GM23248 (cell line): ENCODE measurements at regions not wholly inside any gene's neighbourhood (a gene's known extent, or its start where the extent isn't known, plus 50 kb on each side); places are given as distances from the start of the nearest gene placed in this dataset.
"Not testable (repeated sequence)": the region's sequence is repeated elsewhere in the genome, so short reads cannot be mapped to it uniquely, and the experiment has no call there.

Experiments used
- DNase-seq: peaks from one replicate; pipeline ENCODE4 v3.0.0-alpha.2; 2015
- H2AFZ ChIP-seq: fragments of 200-600 bp; sonication (generic); 2 replicates; pipeline ENCODE4 v1.6.1; 2016; ENCODE audit warnings: antibody characterized with exemption
- H3F3A ChIP-seq: fragments of 200-600 bp; sonication (generic); 2 replicates; pipeline ENCODE4 v1.6.1; 2016; ENCODE audit warnings: mild to moderate bottlenecking, antibody characterized with exemption, mixed run types; ENCODE audit not compliant: insufficient read depth
- H3K27ac ChIP-seq: fragments of 200-600 bp; sonication (generic); 2 replicates; pipeline ENCODE4 v1.5.1; 2016; ENCODE audit warnings: mild to moderate bottlenecking
- H3K27me3 ChIP-seq: fragments of 200-600 bp; sonication (generic); replicated peaks from 2 replicates; pipeline ENCODE4 v1.6.1; 2016; ENCODE audit warnings: mild to moderate bottlenecking; ENCODE audit not compliant: insufficient read depth
- H3K36me3 ChIP-seq: fragments of 200-600 bp; sonication (generic); 2 replicates; pipeline ENCODE4 v1.6.1; 2016; ENCODE audit warnings: low read depth, mild to moderate bottlenecking
- H3K4me1 ChIP-seq: fragments of 200-600 bp; sonication (generic); 2 replicates; pipeline ENCODE4 v1.6.1; 2016; ENCODE audit warnings: mild to moderate bottlenecking; ENCODE audit not compliant: insufficient read depth
- H3K4me2 ChIP-seq: fragments of 200-600 bp; sonication (generic); one replicate; pipeline ENCODE4 v1.6.1; 2016; ENCODE audit warnings: mild to moderate bottlenecking; ENCODE audit not compliant: unreplicated experiment
- H3K4me3 ChIP-seq: fragments of 200-600 bp; sonication (generic); 2 replicates; pipeline ENCODE4 v1.5.1; 2016; ENCODE audit warnings: mild to moderate bottlenecking
- H3K79me2 ChIP-seq: fragments of 200-600 bp; sonication (generic); 2 replicates; pipeline ENCODE4 v1.6.1; 2016; ENCODE audit warnings: mild to moderate bottlenecking; ENCODE audit not compliant: insufficient read depth
- H3K9ac ChIP-seq: fragments of 200-600 bp; sonication (generic); 2 replicates; pipeline ENCODE4 v1.6.1; 2016; ENCODE audit warnings: mild to moderate bottlenecking
- H3K9me2 ChIP-seq: fragments of 200-600 bp; sonication (generic); 2 replicates; pipeline ENCODE4 v1.6.1; 2016; ENCODE audit warnings: mixed run types, mild to moderate bottlenecking, moderate library complexity; ENCODE audit not compliant: insufficient read depth
- H3K9me3 ChIP-seq: fragments of 200-600 bp; sonication (generic); one replicate; pipeline ENCODE4 v1.6.1; 2017; ENCODE audit warnings: low read depth
- H4K20me1 ChIP-seq: fragments of 200-600 bp; sonication (generic); 2 replicates; pipeline ENCODE4 v1.6.0; 2016; ENCODE audit not compliant: insufficient read depth
- EZH2 ChIP-seq: fragments of 200-600 bp; sonication (generic); IDR thresholded peaks from 2 replicates; pipeline ENCODE4 v1.6.1; 2018; ENCODE audit warnings: antibody characterized with exemption, mild to moderate bottlenecking; ENCODE audit not compliant: insufficient read depth, poor library complexity, severe bottlenecking
- EZH2phosphoT487 ChIP-seq: fragments of 200-600 bp; sonication (generic); IDR thresholded peaks from 2 replicates; pipeline ENCODE4 v1.6.1; 2018; ENCODE audit warnings: antibody characterized with exemption, moderate library complexity, mild to moderate bottlenecking, low read depth; ENCODE audit not compliant: insufficient read depth
- WGBS, 2 experiments: methylation state at CpG; one replicate each; pipeline ENCODE4 v1.1.6; 2015 to 2017; ENCODE audit warnings: low lambda C conversion rate in 2 of 2, low coverage in 1 of 2; ENCODE audit errors: missing lambda C conversion rate in 2 of 2; 5-methylcytosine and 5-hydroxymethylcytosine counted together
- in situ Hi-C: fragments of 300-500 bp; cut with MboI; formaldehyde crosslinking; loops from 2 replicates; pipeline ENCODE4 v1.15.0; 2020

DNA sequence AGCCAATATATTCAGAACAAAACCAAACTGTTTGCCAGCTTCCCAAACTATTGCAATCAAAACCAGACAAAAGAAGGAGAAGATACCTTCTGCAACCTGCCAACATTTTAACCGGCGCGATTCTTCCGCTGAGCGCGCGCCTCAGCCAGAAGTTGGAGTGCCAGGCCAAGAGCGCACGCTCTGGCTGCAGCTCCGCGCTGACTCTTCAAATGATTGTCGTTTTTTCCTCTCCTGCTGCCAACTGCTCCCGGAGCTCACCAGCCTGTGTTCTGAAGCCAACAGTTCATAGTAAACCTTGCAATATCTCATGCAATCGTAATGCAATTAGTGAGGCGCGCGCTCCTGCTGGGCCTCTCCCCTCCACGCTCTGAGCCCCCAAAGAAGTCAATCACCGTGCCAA lies 259.7 kb upstream of the MGMT start:
- Histone ChIP-seq H3K79me2 (no peaks in the 10 kb centered on the region), H3K4me1 (no peaks in the 10 kb centered on the region), H3K27ac (no peak overlapping the region), H3K36me3 (no peaks in the 10 kb centered on the region), H3K9ac (no peak overlapping the region), H4K20me1 (no peaks in the 10 kb centered on the region), H3K4me2 (no peak overlapping the region), H3K9me2 (no peaks in the 10 kb centered on the region), H3K27me3 (no peaks in the 10 kb centered on the region), H3F3A (no peaks in the 10 kb centered on the region), H2AFZ (no peak overlapping the region), H3K4me3 (no peak overlapping the region), H3K9me3 (no peaks in the 10 kb centered on the region)
- no peak for DNase-seq
- in situ Hi-C loops, result no loop called here
- 10 to 11% methylated on average over 19 of the region's 19 CpGs for WGBS, 2 experiments
- no peak for TF ChIP-seq EZH2
- no peak for TF ChIP-seq EZH2phosphoT487

DNA sequence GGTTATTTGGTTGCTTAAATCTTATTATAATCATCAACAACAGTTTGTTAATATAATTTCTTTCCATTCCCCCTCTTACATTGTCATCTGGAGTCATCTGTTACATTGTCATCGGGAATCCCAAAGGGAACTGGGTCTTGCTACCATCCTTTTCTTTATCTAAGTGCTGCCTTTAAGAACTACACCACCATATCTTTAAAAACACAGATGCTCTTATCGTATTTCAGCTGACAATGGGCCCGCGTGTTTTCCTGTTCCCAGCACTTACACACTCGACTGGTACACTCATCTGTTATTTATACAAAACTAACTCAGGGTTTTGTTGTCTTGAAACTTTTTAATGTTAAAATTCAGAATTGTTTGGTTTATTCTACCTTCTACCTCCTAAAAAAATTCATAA lies 256.2 kb upstream of the MGMT start:
- TF ChIP-seq EZH2phosphoT487 (no peak), EZH2 (no peak)
- no peaks in the 10 kb centered on the region for H3K9me2 ChIP-seq
- no peaks in the 10 kb centered on the region for H3F3A ChIP-seq
- H3K4me2 ChIP-seq, result no peak overlapping the region
- H3K79me2 ChIP-seq, result no peaks in the 10 kb centered on the region
- no peaks in the 10 kb centered on the region for H3K27me3 ChIP-seq
- no peak overlapping the region for H2AFZ ChIP-seq
- no peak overlapping the region for H3K4me3 ChIP-seq
- H3K27ac ChIP-seq, result no peak overlapping the region
- no peak for DNase-seq
- in situ Hi-C loops, result no loop called here
- no peaks in the 10 kb centered on the region for H3K36me3 ChIP-seq
- no peak overlapping the region for H3K9ac ChIP-seq
- no peaks in the 10 kb centered on the region for H4K20me1 ChIP-seq
- 41 to 47% methylated on average over 5 of the region's 5 CpGs for WGBS, 2 experiments
- H3K4me1 ChIP-seq, result no peaks in the 10 kb centered on the region
- no peaks in the 10 kb centered on the region for H3K9me3 ChIP-seq

- Histone ChIP-seq H3K4me3 (no peak overlapping the region), H4K20me1 (no peaks in the 10 kb centered on the region), H3K27me3 (no peaks in the 10 kb centered on the region), H3K4me2 (no peak overlapping the region), H3K9ac (no peak overlapping the region), H2AFZ (no peak overlapping the region), H3K36me3 (no peaks in the 10 kb centered on the region), H3K27ac (no peak overlapping the region), H3K4me1 (no peaks in the 10 kb centered on the region), H3K9me3 (no peaks in the 10 kb centered on the region), H3K9me2 (no peaks in the 10 kb centered on the region), H3K79me2 (no peaks in the 10 kb centered on the region), H3F3A (no peaks in the 10 kb centered on the region)
- WGBS, 2 experiments, result 35 to 43% methylated on average over 1 of the region's 1 CpG
- DNase-seq, result no peak
- in situ Hi-C loops, result no loop called here
- TF ChIP-seq EZH2phosphoT487 (no peak), EZH2 (no peak)
These were observed 253.8 kb upstream of the MGMT start for GRCh38 chr10:129213256-129213655.

DNA sequence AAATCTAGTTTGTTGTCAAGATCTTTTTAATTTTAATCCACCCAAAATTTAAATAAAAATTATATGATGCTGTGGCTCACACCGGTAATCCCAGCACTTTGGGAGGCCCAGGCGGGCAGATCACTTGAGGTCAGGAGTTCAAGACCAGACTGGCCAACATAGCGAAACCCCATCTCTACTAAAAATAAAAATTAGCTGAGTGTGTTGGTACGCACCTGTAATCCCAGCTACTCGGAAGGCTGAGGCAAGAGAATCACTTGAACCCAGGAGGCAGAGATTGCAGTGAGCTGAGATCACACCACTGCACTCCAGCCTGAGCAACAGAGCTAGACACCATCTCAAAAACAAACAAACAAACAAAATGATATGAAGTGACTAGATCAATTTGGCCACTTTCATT lies 253.0 kb upstream of the MGMT start:
- H3K9me3 ChIP-seq, H3K4me1 ChIP-seq, H4K20me1 ChIP-seq, H3K9me2 ChIP-seq, H3F3A ChIP-seq, H3K4me3 ChIP-seq, DNase-seq, H3K9ac ChIP-seq, in situ Hi-C loops, H3K27me3 ChIP-seq, H3K27ac ChIP-seq, H3K36me3 ChIP-seq, H2AFZ ChIP-seq, H3K4me2 ChIP-seq, H3K79me2 ChIP-seq: not testable (repeated sequence)
- 44 to 45% methylated on average over 5 of the region's 5 CpGs for WGBS, 2 experiments

DNA sequence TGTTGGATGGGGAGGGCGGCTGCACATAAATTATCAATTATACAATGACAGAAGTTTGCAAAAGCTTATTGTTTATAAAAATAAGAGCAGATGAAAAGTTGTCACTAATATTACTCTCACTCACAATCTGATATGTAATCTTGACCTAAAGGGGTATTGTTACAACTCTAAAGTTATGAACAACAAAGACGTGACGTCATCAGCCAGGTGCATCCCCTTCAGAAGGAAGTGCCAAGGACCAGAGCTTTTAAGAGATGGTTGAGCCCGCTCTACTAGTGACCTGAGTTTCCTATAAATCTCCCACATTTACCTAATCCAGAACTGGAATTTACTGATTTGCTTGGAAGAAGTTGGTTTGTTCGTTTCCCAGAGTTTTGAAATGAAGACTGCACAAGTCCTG lies 247.7 kb upstream of the MGMT start:
- H3K4me1 ChIP-seq, result no peaks in the 10 kb centered on the region
- no peak overlapping the region for H3K4me2 ChIP-seq
- H3K27ac ChIP-seq, result no peak overlapping the region
- no peaks in the 10 kb centered on the region for H3K79me2 ChIP-seq
- H4K20me1 ChIP-seq, result no peaks in the 10 kb centered on the region
- no peak overlapping the region for H3K9ac ChIP-seq
- no peaks in the 10 kb centered on the region for H3K9me2 ChIP-seq
- no peak overlapping the region for H3K4me3 ChIP-seq
- H3K36me3 ChIP-seq, result no peaks in the 10 kb centered on the region
- no peaks in the 10 kb centered on the region for H3K27me3 ChIP-seq
- H3K9me3 ChIP-seq, result no peaks in the 10 kb centered on the region
- DNase-seq, result no peak
- no peak overlapping the region for H2AFZ ChIP-seq
- H3F3A ChIP-seq, result no peaks in the 10 kb centered on the region
- 24 to 32% methylated on average over 5 of the region's 5 CpGs for WGBS, 2 experiments
- TF ChIP-seq EZH2 (no peak), EZH2phosphoT487 (no peak)
- in situ Hi-C loops, result no loop called here
